Trophoblast cell (in vitro differentiated cells and primary cell): ENCODE measurements at regions not wholly inside any gene's neighbourhood (a gene's known extent, or its start where the extent isn't known, plus 50 kb on each side); places are given as distances from the start of the nearest gene placed in this dataset.
"Not testable (repeated sequence)": the region's sequence is repeated elsewhere in the genome, so short reads cannot be mapped to it uniquely, and the experiment has no call there.

Experiments
- DNase-seq, 2 donors: peaks; one replicate each; pipeline ENCODE4 v3.0.0-alpha.2; 2016
- H2AFZ ChIP-seq: 2 replicates; pipeline ENCODE4 v1.6.1; 2013; ENCODE audit warnings: low read length, moderate library complexity, mild to moderate bottlenecking; ENCODE audit not compliant: insufficient read depth, poor library complexity
- H2AK5ac ChIP-seq: 2 replicates; pipeline ENCODE4 v1.6.1; 2013; ENCODE audit warnings: mild to moderate bottlenecking, low read length
- H2BK120ac ChIP-seq: 2 replicates; pipeline ENCODE4 v1.6.1; 2013; ENCODE audit warnings: low read length, mild to moderate bottlenecking, moderate library complexity; ENCODE audit not compliant: insufficient read depth, poor library complexity
- H2BK12ac ChIP-seq: 2 replicates; pipeline ENCODE4 v1.6.1; 2013; ENCODE audit warnings: mild to moderate bottlenecking, low read length, moderate library complexity
- H2BK5ac ChIP-seq: 2 replicates; pipeline ENCODE4 v1.6.1; 2013; ENCODE audit warnings: low read length, low read depth, moderate library complexity, mild to moderate bottlenecking; ENCODE audit not compliant: poor library complexity
- H3K14ac ChIP-seq: 2 replicates; pipeline ENCODE4 v1.6.1; 2013; ENCODE audit warnings: mild to moderate bottlenecking, low read length
- H3K18ac ChIP-seq: 2 replicates; pipeline ENCODE4 v1.6.1; 2013; ENCODE audit warnings: mild to moderate bottlenecking, low read length
- H3K23ac ChIP-seq: 2 replicates; pipeline ENCODE4 v1.6.1; 2013; ENCODE audit warnings: low read length
- H3K27ac ChIP-seq: 2 replicates; pipeline ENCODE4 v1.5.1; 2013; ENCODE audit warnings: low read depth, mild to moderate bottlenecking, inconsistent platforms, low read length, moderate library complexity
- H3K27me3 ChIP-seq: 2 replicates; pipeline ENCODE4 v1.6.1; 2013; ENCODE audit warnings: inconsistent platforms, mild to moderate bottlenecking, low read length, moderate library complexity; ENCODE audit not compliant: insufficient read depth
- H3K36me3 ChIP-seq, 2 experiments: 1 replicate in 1 of 2; 2 replicates in 1 of 2; pipeline ENCODE4 v1.6.1; 2013; ENCODE audit warnings: low read length in 2 of 2, mild to moderate bottlenecking in 2 of 2, moderate library complexity in 1 of 2; ENCODE audit not compliant: insufficient read depth in 2 of 2, control insufficient read depth in 1 of 2
- H3K4ac ChIP-seq: 2 replicates; pipeline ENCODE4 v1.6.1; 2013; ENCODE audit warnings: low read depth, mild to moderate bottlenecking, low read length, moderate library complexity
- H3K4me1 ChIP-seq, 2 experiments: 1 replicate in 1 of 2; 2 replicates in 1 of 2; pipeline ENCODE4 v1.6.1; 2013; ENCODE audit warnings: low read length in 2 of 2, mild to moderate bottlenecking in 2 of 2, moderate library complexity in 1 of 2; ENCODE audit not compliant: insufficient read depth in 2 of 2, control insufficient read depth in 1 of 2
- H3K4me2 ChIP-seq: 2 replicates; pipeline ENCODE4 v1.6.1; 2013; ENCODE audit warnings: inconsistent platforms, mild to moderate bottlenecking, low read length, moderate library complexity
- H3K4me3 ChIP-seq: 2 replicates; pipeline ENCODE4 v1.5.1; 2013; ENCODE audit warnings: mild to moderate bottlenecking, low read depth, low read length, inconsistent platforms
- H3K79me1 ChIP-seq: one replicate; pipeline ENCODE4 v1.6.1; 2013; ENCODE audit warnings: low read length
- H3K79me2 ChIP-seq: 2 replicates; pipeline ENCODE4 v1.6.1; 2013; ENCODE audit warnings: low read length, mild to moderate bottlenecking; ENCODE audit not compliant: control insufficient read depth, insufficient read depth, poor library complexity
- H3K9ac ChIP-seq: 2 replicates; pipeline ENCODE4 v1.6.1; 2013; ENCODE audit warnings: mild to moderate bottlenecking, low read length
- H3K9me3 ChIP-seq: 2 replicates; pipeline ENCODE4 v1.6.1; 2013; ENCODE audit warnings: low read depth, mild to moderate bottlenecking, control low read depth, inconsistent platforms, low read length; ENCODE audit not compliant: insufficient read depth
- H4K12ac ChIP-seq: 2 replicates; pipeline ENCODE4 v1.6.1; 2013; ENCODE audit warnings: low read depth, mild to moderate bottlenecking, low read length, moderate library complexity
- H4K8ac ChIP-seq: 2 replicates; pipeline ENCODE4 v1.6.1; 2013; ENCODE audit warnings: low read depth, mild to moderate bottlenecking, low read length, moderate library complexity
- H4K91ac ChIP-seq: one replicate; pipeline ENCODE4 v1.6.1; 2013; ENCODE audit warnings: low read depth, mild to moderate bottlenecking, low read length, moderate library complexity
- WGBS: extraction: QIAGEN DNeasy Blood & Tissue Kit; methylation state at CpG from one replicate; pipeline ENCODE4 v1.1.7; 2013; ENCODE audit warnings: missing lambda C conversion rate; ENCODE audit not compliant: insufficient read length, insufficient coverage; ENCODE audit errors: extremely low coverage; 5-methylcytosine and 5-hydroxymethylcytosine counted together

- not testable (repeated sequence) for H4K8ac ChIP-seq, H2AFZ ChIP-seq, H2BK5ac ChIP-seq, DNase-seq, H2BK12ac ChIP-seq, H3K23ac ChIP-seq, H3K18ac ChIP-seq, H3K79me1 ChIP-seq, H3K27me3 ChIP-seq, H3K4me1 ChIP-seq, H3K9me3 ChIP-seq, H3K4me2 ChIP-seq, H3K9ac ChIP-seq, H3K14ac ChIP-seq, H3K27ac ChIP-seq, H4K12ac ChIP-seq, H2BK120ac ChIP-seq, H3K36me3 ChIP-seq, H2AK5ac ChIP-seq, H3K4ac ChIP-seq, H3K79me2 ChIP-seq, H3K4me3 ChIP-seq
- WGBS = no CpG with 5 or more reads among the region's 30 CpGs
- H4K91ac ChIP-seq = peak overlapping the region; percentile 55
Observed at GRCh38 chr7:25602730-25603426, 374.6 kb upstream of the NPVF start.

GRCh38 chr7:25603427-25603740, 375.1 kb upstream of the NPVF start:
- not testable (repeated sequence) for H3K27me3 ChIP-seq, H4K8ac ChIP-seq, H3K9me3 ChIP-seq, H3K9ac ChIP-seq, H3K4me3 ChIP-seq, H4K12ac ChIP-seq, H3K79me2 ChIP-seq, H3K79me1 ChIP-seq, H2AK5ac ChIP-seq, H2BK5ac ChIP-seq, H2BK120ac ChIP-seq, H3K14ac ChIP-seq, H2AFZ ChIP-seq, H3K27ac ChIP-seq, H3K4ac ChIP-seq, H3K36me3 ChIP-seq, H3K23ac ChIP-seq, H3K4me2 ChIP-seq, H2BK12ac ChIP-seq, H3K4me1 ChIP-seq, DNase-seq, H3K18ac ChIP-seq
- no CpG with 5 or more reads among the region's 9 CpGs for WGBS
- peak overlapping the region; percentile 55 for H4K91ac ChIP-seq

GRCh38 chr7:25611196-25611595, 382.9 kb upstream of the NPVF start:
- H3K23ac ChIP-seq = no peak overlapping the region
- H3K9ac ChIP-seq = no peak overlapping the region
- no peak overlapping the region for H3K14ac ChIP-seq
- H3K9me3 ChIP-seq = peaks cover 2% of the 10 kb centered on the region
- H2AFZ ChIP-seq = no peak overlapping the region
- H3K4me1 ChIP-seq = no peaks in the 10 kb centered on the region
- no peak overlapping the region for H3K27ac ChIP-seq
- no peaks in the 10 kb centered on the region for H3K27me3 ChIP-seq
- no peak overlapping the region for H3K4me3 ChIP-seq
- no peak overlapping the region for H3K18ac ChIP-seq
- WGBS = no CpG with 5 or more reads among the region's 4 CpGs
- DNase-seq = peak; percentile 32 to 73
- no peak overlapping the region for H3K4me2 ChIP-seq
- peaks cover 2% of the 10 kb centered on the region for H3K79me1 ChIP-seq
- no peak overlapping the region for H2BK12ac ChIP-seq
- H3K36me3 ChIP-seq = no peaks in the 10 kb centered on the region
- no peaks in the 10 kb centered on the region for H3K79me2 ChIP-seq
- no peak overlapping the region for H4K91ac ChIP-seq
- no peak overlapping the region for H3K4ac ChIP-seq
- H4K8ac ChIP-seq = no peak overlapping the region
- H2BK5ac ChIP-seq = no peak overlapping the region
- H4K12ac ChIP-seq = no peak overlapping the region
- no peak overlapping the region for H2BK120ac ChIP-seq
- H2AK5ac ChIP-seq = no peak overlapping the region

GRCh38 chr7:25613912-25614311, 385.6 kb upstream of the NPVF start:
- peaks cover 2% of the 10 kb centered on the region for H3K79me1 ChIP-seq
- no peaks in the 10 kb centered on the region for H3K27me3 ChIP-seq
- H4K91ac ChIP-seq = no peak overlapping the region
- no peaks in the 10 kb centered on the region for H3K79me2 ChIP-seq
- no peak overlapping the region for H3K14ac ChIP-seq
- no peak overlapping the region for H4K12ac ChIP-seq
- no peak overlapping the region for H3K4me3 ChIP-seq
- H3K4me1 ChIP-seq = no peaks in the 10 kb centered on the region
- H3K27ac ChIP-seq = no peak overlapping the region
- H2AFZ ChIP-seq = no peak overlapping the region
- H3K4ac ChIP-seq = no peak overlapping the region
- no peak overlapping the region for H2BK12ac ChIP-seq
- no CpG with 5 or more reads among the region's 4 CpGs for WGBS
- no peak overlapping the region for H2BK120ac ChIP-seq
- H3K9me3 ChIP-seq = peaks cover 2% of the 10 kb centered on the region
- no peak overlapping the region for H3K9ac ChIP-seq
- no peak overlapping the region for H2BK5ac ChIP-seq
- no peaks in the 10 kb centered on the region for H3K36me3 ChIP-seq
- no peak overlapping the region for H4K8ac ChIP-seq
- no peak overlapping the region for H3K23ac ChIP-seq
- no peak overlapping the region for H3K18ac ChIP-seq
- no peak for DNase-seq
- H2AK5ac ChIP-seq = no peak overlapping the region
- no peak overlapping the region for H3K4me2 ChIP-seq
